Neutrophil (primary cell): ENCODE measurements at regions not wholly inside any gene's neighbourhood (a gene's known extent, or its start where the extent isn't known, plus 50 kb on each side); places are given as distances from the start of the nearest gene placed in this dataset.

ENCODE experiments used
- H3K27ac ChIP-seq: fragments of 200-600 bp; sonication (generic); 2 replicates; pipeline ENCODE4 v1.5.1; 2016; ENCODE audit warnings: mild to moderate bottlenecking, moderate library complexity
- H3K27me3 ChIP-seq: fragments of 200-600 bp; sonication (generic); 2 replicates; pipeline ENCODE4 v1.6.0; 2016; ENCODE audit warnings: mild to moderate bottlenecking
- H3K36me3 ChIP-seq: fragments of 200-600 bp; sonication (generic); 2 replicates; pipeline ENCODE4 v1.5.1; 2017
- H3K4me1 ChIP-seq, 2 experiments: fragments of 200-600 bp in 1 of 2; sonication (generic) in 1 of 2; 1 replicate in 1 of 2; 2 replicates in 1 of 2; pipeline versions ENCODE4 v1.5.1 to v1.6.1; 2013 to 2016; ENCODE audit warnings: low read depth in 1 of 2, low read length in 1 of 2, mild to moderate bottlenecking in 1 of 2, moderate library complexity in 1 of 2; ENCODE audit not compliant: control insufficient read depth in 1 of 2, insufficient read depth in 1 of 2
- H3K4me3 ChIP-seq, 2 experiments: fragments of 200-600 bp in 1 of 2; sonication (generic) in 1 of 2; 1 replicate in 1 of 2; 2 replicates in 1 of 2; pipeline ENCODE4 v1.5.1; 2013 to 2016; ENCODE audit warnings: low read depth in 1 of 2, low read length in 1 of 2, mild to moderate bottlenecking in 1 of 2, moderate library complexity in 1 of 2
- H3K9me3 ChIP-seq: fragments of 200-600 bp; sonication (generic); 2 replicates; pipeline ENCODE4 v1.5.1; 2016
- CTCF ChIP-seq: fragments of 200-600 bp; sonication (generic); IDR thresholded peaks from 2 replicates; pipeline ENCODE4 v1.5.1; 2016; ENCODE audit warnings: antibody characterized with exemption

GRCh38 chr6:140779991-140780596 is 1352.6 kb upstream of the GJE1 start:
- no peaks in the 10 kb centered on the region for H3K9me3 ChIP-seq
- H3K4me1 ChIP-seq, result no peaks in the 10 kb centered on the region
- H3K4me3 ChIP-seq, result no peak overlapping the region
- no peaks in the 10 kb centered on the region for H3K27me3 ChIP-seq
- H3K27ac ChIP-seq, result no peak overlapping the region
- no peaks in the 10 kb centered on the region for H3K36me3 ChIP-seq
- no peak for TF ChIP-seq CTCF

- Histone ChIP-seq H3K4me3 (no peak overlapping the region), H3K9me3 (no peaks in the 10 kb centered on the region), H3K36me3 (no peaks in the 10 kb centered on the region), H3K4me1 (no peaks in the 10 kb centered on the region), H3K27ac (no peak overlapping the region), H3K27me3 (no peaks in the 10 kb centered on the region)
- TF ChIP-seq CTCF, result no peak
Observed at GRCh38 chr6:140779341-140779740, 1353.4 kb upstream of the GJE1 start.

GRCh38 chr6:140777780-140778179 is 1354.9 kb upstream of the GJE1 start:
- Histone ChIP-seq H3K27ac (no peak overlapping the region), H3K4me3 (no peak overlapping the region), H3K4me1 (no peaks in the 10 kb centered on the region), H3K36me3 (no peaks in the 10 kb centered on the region), H3K9me3 (no peaks in the 10 kb centered on the region), H3K27me3 (no peaks in the 10 kb centered on the region)
- TF ChIP-seq CTCF, result no peak

- H3K27ac ChIP-seq, result no peak overlapping the region
- no peak overlapping the region for H3K4me3 ChIP-seq
- H3K9me3 ChIP-seq, result no peaks in the 10 kb centered on the region
- TF ChIP-seq CTCF, result no peak
- no peaks in the 10 kb centered on the region for H3K36me3 ChIP-seq
- H3K27me3 ChIP-seq, result no peaks in the 10 kb centered on the region
- H3K4me1 ChIP-seq, result no peaks in the 10 kb centered on the region
Observed at GRCh38 chr6:140775061-140775460, 1357.7 kb upstream of the GJE1 start.

- H3K4me1 ChIP-seq, result no peaks in the 10 kb centered on the region
- no peaks in the 10 kb centered on the region for H3K27me3 ChIP-seq
- no peak for TF ChIP-seq CTCF
- H3K27ac ChIP-seq, result no peak overlapping the region
- no peaks in the 10 kb centered on the region for H3K36me3 ChIP-seq
- no peaks in the 10 kb centered on the region for H3K9me3 ChIP-seq
- no peak overlapping the region for H3K4me3 ChIP-seq
Observed at GRCh38 chr6:140774080-140774505, 1358.6 kb upstream of the GJE1 start.

- no peaks in the 10 kb centered on the region for H3K27me3 ChIP-seq
- no peak overlapping the region for H3K27ac ChIP-seq
- H3K36me3 ChIP-seq, result no peaks in the 10 kb centered on the region
- H3K4me3 ChIP-seq, result no peak overlapping the region
- H3K4me1 ChIP-seq, result no peaks in the 10 kb centered on the region
- no peak for TF ChIP-seq CTCF
- H3K9me3 ChIP-seq, result no peaks in the 10 kb centered on the region
Observed at GRCh38 chr6:140773276-140773675, 1359.4 kb upstream of the GJE1 start.
